Umbilical cord (tissue), 1 donor: ENCODE measurements at regions not wholly inside any gene's neighbourhood (a gene's known extent, or its start where the extent isn't known, plus 50 kb on each side); places are given as distances from the start of the nearest gene placed in this dataset.
"Not testable (repeated sequence)": the region's sequence is repeated elsewhere in the genome, so short reads cannot be mapped to it uniquely, and the experiment has no call there.

ENCODE experiments used
- DNase-seq: peaks from one replicate; pipeline ENCODE4 v3.0.0-alpha.2; 2015; ENCODE audit warnings: low spot score

DNA sequence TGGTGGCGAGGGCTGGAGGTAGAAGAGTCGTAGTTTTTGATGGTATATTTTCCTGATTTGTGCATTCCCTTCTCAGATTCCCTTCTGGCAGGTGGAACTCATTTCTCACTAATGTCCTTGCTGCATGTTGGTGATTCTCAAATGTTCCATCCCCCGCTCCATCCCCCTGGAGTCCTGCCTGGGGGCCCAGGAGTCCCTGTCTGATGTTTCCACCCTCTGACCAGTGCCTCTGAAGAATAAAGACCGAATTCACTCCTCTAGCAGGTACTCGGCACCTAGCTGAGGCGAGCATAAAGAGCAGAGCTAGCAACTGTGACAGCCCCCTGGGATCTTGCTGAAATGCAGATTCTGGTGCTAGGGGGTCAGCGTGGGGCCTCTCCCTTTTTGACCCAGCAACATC is 301.8 kb downstream of the BCL2L11 start:
- DNase-seq = not testable (repeated sequence)

DNA sequence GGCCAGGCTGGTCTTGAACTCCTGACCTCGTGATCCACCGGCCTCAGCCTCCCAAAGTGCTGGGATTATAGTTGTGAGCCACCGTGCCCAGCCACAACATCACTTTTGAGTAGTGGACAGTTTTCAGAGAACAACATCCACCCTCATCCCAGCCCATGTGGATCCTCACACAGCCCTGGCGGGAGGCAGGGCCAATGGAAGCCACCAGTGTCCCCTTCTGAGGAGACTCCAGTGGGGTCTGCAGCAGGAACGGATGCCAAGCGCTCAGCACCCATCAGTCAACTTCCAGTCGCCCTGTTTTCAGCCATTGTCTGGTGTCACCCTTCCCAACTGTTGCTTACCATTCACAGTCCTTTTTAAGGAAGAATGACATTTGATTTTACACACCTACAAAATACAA is 302.5 kb downstream of the BCL2L11 start:
- not testable (repeated sequence) for DNase-seq

DNA sequence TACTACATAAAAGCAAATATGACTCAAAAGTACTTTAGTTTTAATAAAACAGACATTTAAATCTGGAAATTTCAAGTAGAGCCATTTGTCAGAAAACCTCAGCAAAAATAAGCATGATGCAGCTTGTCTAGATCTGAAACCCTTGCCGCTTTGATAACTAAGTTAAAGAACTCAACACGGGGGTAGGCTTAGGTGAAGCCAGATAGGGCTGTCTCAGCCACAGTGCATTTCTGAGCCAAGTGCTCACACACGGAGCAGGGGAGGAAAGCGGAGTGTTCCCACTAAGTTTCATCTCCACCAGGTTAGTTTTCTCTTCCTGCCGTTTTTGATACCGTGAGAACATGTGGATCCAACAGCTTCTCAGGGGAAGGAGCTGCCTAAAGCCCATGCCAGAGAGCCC is 303.5 kb downstream of the BCL2L11 start:
- not testable (repeated sequence) for DNase-seq

DNA sequence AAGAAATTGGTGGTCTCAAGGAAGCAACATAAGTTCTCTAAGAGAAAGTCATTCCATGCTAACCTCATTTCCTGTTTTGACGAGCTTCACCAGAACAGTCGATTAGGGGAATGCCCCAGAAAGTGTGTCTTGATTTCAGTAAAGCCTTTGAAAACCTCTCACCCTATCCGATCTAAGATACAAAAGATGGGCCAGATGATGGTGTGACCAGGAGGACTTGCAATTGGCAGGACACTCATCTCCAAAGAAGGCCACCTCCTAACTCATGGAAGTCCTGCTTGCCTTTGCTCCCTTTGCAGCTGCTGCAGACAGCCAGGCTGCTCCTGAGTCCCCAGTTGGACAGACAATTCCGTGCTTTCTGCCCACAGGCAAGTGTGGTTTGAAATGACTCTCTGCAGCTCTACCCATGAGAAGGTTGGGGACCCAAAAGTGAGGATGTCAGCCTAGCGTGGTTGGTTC is 304.2 kb downstream of the BCL2L11 start:
- DNase-seq = not testable (repeated sequence)

DNA sequence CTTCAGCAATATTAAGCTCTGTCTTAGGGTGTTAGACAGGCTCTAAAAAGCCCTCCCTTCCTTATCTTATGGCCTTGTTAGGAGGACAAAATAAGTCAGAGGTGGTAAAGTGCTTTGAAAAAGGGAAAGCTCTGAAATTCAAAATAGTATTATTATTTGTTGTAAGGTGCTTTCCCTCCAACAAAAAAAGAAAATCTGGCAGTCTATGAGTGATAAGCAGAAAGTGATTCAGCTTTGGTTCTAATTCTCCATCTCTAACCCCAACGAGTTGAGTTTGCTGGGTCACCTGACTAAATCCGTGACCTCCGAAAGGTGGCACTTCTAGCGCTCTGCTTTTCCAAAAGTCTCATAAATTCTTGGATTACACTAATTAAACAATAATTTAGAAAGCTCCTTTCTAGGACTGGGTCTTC is 305.1 kb downstream of the BCL2L11 start:
- DNase-seq = not testable (repeated sequence)

DNA sequence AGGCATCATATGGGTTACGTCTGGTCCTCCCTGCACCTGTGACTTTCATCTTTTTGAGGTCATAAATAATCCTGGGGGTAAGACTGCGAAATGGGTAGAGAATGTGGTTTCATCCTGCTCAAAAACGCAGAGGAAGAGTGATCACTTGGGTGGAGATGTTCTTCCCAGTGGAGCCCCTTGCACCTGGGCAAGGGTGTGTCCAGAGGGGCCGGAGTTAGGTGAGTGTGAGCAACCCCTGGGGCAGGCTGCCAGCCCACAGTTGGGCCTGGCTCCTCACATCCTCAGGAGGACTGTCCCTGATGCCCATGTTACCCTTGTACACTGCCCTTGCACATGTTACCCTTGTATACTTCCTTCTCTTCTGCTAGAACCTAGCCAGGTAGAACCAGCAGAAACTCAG is 306.6 kb downstream of the BCL2L11 start:
- not testable (repeated sequence) for DNase-seq

DNA sequence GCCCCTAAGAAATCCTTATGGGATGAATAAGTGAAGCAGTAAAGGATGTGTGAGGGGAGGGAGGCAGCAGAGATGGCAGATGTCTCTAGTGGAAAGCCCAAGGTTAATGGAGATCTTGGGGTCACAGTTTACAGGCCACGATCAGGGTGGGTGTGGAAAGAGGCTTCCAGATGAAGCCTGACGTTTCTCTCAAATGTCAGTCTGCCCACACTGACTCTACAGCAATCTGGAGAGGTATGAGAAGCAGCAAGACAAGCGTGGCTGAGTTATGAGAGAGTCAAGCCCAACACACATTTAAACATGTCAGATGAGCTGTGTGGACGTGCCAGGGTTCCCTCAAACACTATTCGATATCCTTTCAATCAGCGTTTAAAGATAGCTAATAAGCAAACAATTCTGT is 308.2 kb downstream of the BCL2L11 start:
- DNase-seq = not testable (repeated sequence)

DNA sequence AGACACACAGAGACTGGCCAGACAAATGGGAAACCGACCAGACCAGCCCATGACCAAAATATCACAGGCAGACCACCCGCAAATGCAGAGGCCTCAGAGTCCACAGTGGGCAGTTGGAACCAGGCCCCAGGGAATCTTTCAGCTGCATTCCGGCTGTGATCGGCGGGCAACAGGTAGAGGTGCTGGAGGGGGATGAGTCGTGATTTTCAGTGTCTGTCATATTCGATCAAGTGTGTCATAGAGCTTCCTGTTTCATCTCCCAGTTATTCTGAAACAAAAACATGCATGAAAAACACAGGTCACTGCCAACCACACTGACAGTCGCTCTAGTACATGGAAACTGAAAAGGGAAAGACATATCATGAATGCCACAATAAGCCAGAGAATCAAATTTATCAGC is 308.6 kb downstream of the BCL2L11 start:
- DNase-seq = not testable (repeated sequence)

DNA sequence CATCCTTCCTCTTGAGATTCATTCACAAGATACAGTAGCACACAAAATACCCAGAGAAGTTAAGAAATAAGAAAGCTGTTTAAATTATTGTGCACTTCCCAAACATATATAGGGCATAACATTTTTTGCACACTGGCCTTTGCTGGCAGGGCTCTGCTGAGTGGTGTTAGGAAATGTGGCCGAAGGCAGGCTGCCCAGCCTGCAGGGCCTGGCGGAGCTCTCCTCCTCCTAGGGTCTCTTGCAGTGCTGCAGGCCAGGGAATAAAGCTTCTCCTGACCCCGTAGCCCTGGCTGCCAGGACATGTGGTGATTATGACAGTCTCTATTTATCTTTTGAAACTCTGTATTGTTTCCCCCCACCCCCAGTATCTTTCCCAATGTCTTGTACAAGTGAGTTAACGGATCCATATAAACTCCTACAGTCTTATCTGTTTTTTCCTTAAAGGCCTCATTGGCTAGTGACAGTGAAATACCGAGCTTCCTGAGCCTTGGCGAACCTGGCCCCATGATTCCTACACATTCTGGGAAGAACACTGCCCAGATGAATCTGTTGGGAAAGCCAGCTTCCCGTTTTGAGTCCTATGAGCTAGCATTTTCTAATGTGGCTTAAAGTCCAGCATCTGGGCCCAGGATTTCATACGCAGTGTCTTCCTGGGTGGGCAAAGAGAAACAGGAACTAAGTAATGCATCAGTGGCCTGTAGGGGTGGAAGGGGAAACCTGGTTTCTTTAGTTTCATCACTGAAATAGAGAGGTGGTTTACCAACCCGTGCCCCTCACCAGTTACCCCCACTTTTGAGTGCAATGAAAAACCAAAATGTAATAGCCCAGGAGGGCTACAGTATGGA is 310.3 kb downstream of the BCL2L11 start:
- DNase-seq = not testable (repeated sequence)

DNA sequence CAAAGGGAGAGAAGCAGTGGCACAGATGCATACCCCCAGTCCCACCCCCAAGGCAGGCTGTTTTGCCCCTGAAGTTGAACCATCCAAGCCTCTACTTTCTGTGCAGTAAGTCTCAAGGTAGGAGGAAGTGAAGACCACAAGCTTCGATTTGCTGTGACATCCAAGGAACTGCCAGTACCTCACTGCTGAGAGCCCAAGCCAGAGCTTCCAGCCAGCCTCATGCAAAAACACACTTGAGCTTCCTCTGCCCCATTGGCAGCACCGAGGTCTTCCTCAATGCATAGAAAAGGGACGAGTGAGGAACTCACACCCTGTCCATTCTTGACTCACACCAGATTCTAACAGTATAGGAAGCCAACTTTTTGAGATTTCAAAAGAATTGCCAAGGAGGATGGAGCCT is 311.7 kb downstream of the BCL2L11 start:
- not testable (repeated sequence) for DNase-seq

DNA sequence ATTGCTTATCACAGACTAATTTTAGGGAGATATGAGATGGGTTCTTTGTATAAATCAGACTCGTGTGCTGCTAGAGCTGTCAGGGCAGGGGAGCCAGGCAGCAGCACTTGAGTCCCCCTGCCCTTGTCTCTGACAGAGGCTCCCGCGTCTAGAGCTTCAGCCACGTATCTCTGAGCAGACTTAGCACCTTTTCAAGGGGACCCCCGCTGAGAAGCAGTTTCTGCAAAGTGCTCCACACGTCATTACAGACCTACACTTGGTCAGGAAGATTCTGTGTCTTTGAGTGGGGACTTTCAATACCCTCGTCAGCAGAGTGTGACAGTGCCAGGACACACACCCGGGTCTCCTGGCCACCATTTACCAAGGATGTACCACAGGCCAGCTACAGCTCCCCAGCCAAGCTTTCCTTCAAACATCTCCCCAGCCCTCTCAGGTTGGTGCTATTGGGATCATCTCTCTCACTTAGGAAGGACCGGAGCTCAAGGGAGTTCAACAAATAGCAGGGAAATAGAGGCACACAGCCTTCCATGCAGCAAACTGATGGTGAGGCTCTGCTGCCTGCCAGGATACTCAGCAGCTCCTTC is 312.3 kb downstream of the BCL2L11 start:
- DNase-seq = not testable (repeated sequence)

DNA sequence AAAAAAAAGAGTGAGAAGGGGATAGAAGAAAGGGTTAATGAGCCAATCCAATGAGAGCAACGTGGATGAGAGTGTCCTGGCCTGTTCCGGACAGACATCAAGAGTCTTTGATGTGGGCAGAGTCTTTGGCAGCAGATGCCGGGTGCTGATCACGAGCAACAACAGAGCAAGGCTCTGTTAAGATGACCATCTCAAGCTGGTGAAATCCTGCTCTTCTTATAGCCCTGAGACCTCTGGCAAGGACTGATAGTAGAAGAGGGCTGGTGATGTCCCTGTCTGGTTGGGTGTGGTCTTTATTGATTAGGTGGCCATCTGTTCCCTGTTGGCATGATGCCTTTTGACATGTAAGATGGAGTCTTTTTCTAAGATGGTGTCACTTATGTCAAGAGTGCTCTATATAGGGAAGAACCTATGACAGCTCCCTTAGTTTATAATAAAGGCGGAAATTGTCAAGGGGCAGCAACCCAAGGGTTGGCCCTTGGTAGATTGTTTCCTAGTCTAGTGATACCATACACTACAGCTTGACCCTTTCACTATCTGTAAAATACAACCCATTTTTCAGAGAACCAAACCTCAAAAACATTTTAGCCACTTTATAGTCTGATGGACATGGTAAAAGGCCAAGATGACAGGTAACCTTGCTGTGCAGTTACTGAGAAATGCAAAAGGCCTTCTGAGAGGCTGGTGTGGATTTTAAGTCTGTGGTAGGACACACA is 313.3 kb downstream of the BCL2L11 start:
- DNase-seq = peak; percentile 17

DNA sequence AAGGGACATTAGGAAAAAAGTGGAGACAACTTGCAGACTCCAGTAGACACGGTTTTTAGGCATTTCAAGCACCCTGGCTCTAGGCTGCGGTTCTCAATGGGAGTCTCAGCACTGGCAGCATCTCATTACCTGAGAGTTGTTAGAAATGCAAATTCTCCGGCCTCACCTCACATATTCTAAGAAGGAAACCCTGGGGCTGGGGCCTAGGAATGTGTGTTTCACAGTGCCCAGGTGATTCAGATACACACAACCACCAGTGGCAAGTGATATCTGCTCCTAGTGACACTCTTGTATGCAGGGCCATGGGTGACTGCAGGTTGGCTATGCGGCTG is 313.9 kb downstream of the BCL2L11 start:
- not testable (repeated sequence) for DNase-seq

DNA sequence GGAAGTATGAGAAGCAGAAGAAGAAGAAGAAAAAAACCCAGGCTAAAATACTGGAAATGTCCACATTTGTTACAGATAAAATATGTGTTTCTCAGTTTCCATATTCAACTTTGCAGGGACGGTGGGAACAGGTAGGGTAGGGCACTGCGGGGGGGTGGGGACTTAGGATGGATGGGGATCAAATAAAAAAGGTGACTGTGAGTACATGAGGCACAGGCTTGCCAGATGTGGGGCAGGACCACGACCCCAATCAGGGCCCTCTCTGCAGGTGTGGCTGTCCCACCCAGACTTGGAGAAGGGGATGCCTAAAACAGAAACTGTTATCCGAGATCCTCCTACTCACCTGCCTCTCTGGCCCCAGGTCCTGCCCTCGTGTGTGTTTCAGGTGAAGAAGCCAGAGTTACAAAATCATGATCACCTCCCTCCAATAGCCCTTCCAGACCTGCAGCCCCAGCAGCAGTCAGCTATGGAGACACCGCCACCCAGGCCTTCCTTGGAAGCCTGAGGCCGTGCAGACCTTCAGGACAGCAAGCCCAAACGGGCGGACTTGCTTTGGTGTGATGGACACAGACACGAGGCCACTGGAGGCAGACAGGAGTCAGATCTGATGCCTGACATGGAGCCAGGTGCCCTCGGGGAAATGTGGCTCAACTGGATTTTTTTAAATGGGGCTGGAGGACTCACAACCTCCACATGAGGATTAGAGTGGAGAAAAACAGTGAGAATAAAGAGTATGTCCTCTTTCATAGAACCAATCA is 315.0 kb downstream of the BCL2L11 start:
- DNase-seq = not testable (repeated sequence)

DNA sequence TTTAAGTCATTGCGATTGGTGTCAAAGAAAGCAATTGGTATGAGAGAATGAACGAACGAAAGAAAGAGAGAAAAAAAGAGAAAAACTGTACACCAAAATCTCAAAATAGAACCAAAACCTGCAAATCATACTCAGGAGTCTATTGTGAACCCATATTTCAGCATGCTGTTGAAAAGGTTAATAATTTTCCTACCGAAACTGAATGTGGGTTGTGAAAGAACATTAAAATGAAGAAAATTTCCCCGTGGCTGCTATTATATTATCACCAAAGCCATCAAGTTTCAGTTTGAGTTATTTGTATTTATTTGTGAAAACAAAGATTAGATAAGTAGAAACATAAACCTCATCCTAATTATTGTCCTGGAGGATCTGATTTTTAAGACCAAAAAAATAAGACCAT is 315.7 kb downstream of the BCL2L11 start:
- not testable (repeated sequence) for DNase-seq

DNA sequence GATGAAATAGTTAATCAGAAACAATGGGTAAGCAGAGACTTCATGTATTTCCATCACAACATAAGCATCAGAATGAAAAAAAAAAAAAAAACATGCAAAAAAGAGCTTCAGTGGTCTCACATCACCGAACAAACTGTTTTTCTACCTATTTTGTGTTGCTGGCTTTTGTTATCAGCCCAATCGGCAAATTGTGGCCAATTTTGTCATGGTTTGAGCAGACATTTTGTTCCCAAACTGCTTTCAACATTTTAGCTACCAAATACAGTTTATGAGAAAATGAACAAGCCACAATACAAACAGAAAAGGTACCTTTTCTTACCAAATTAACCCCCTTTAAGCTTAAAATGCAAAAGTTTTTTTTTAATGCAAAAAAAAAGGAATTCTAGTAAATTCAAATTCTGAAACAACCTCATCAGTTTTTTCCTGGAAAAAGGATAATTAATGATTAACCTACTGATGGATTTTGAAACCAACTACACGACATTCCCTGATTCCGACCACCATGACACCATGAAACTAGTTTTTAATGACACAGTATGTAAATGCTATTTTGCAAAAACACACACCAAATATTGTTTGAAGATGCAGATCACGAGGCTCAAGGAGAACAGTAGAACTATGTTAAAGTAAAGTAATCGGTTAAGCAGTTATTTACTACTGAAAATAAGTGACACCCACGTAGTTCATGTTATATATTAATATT is 316.7 kb downstream of the BCL2L11 start:
- not testable (repeated sequence) for DNase-seq

DNA sequence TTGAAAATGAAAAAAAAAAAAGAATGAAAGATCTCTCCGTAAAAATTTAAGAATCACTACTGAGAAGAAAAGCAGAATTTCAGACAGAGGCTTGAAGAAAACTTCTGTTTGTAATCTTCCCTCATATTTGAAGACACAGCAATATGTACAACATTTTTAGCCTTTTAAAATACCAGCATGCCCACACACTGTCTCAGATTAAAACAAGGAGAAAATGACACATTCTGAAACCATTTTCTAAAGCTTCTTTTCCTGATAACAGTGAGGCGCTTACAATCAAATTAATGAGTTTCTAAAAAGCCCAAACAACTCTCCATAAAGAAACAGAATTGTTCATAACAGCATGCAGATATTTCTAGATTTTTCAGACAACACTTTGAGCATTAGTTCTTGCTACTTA is 317.4 kb downstream of the BCL2L11 start:
- not testable (repeated sequence) for DNase-seq

DNA sequence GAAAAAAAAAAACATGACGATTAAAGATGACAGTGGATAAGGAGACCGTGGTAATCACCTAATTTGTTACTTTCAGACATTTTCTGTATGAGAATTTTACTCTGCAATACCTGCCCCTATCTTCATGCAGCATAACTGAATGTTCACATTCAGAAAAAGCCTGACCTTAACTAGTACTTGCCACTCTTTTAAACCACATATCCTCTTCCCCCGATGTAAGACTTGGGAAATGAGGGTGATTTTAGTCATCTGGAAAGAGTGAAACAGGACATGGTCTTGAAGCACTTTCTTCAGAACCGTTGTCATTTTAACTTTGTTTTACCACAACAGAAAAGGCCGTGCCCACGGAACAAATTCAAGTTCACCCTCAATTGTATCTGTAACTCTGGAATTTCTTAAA is 318.5 kb downstream of the BCL2L11 start:
- not testable (repeated sequence) for DNase-seq

DNA sequence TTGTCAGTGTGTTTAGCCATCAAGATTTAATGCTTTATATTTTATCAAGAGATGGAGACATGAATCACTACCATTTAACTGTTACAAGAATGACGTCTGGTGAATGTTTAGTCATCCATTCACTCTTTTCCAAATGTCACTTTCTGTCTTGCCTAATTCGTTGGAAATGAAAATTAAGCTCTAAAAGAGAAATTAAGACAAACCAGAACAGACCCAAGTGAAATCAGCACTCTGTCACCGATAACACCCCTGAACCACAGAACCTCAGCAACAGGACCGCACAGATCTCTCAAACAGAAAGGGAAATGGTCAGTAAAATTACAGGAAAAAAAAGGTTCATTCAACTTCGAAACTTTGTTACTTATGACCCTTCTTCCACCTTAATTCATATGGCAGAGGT is 320.9 kb downstream of the BCL2L11 start:
- DNase-seq = not testable (repeated sequence)

DNA sequence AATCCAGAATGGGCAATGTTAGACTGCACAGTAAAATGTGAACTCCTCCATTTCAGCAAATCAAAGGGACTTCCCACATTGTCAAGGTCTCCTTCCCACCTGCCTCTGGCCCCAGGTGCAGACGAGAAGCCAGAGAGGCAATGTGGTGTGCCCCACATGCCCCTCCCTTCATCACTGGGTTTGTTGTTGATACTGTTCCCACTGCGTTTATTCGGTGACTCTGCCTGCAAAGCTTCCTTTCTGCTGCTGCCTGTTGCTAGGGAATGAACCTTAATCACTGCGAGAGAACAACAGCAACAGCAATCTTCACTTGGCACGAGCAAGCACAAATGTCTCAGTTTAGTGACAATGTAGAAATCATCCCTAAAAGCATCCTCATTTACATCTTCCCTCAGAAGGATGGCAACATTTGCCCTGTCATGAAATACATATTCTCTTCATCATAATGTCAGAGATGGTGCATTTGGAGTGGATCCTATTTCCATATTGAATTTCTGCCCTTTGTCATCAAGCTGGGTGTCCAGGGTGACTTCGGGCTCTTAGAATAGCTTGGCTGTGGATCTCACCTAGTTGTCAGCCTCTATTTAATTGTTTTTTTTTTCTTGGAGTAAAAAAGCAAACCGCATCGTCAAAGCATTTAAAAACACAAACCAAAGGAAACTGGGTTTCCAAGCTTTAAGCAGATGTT is 322.2 kb downstream of the BCL2L11 start:
- DNase-seq = not testable (repeated sequence)
